ENCODE measurements at regions not wholly inside any gene's neighbourhood (a gene's known extent, or its start where the extent isn't known, plus 50 kb on each side); places are given as distances from the start of the nearest gene placed in this dataset.
A peak's percentile ranks its signal among the peaks of the same experiment; 100 is the strongest.

GRCh38 chr2:71891719-71892422 lies 255.8 kb downstream of the CYP26B1 start:
- no peak for DNase-seq (ENCODE audit: low spot score)

GRCh38 chr2:71891155-71891554 lies 256.5 kb downstream of the CYP26B1 start:
- DNase-seq (ENCODE audit: low spot score), result no peak

GRCh38 chr2:71889759-71890684 lies 257.6 kb downstream of the CYP26B1 start:
- peak; percentile 7 for DNase-seq (ENCODE audit: low spot score)

- no peak for DNase-seq (ENCODE audit: low spot score)
Observed at GRCh38 chr2:71888751-71889445, 258.8 kb downstream of the CYP26B1 start.

GRCh38 chr2:71887196-71887595 lies 260.5 kb downstream of the CYP26B1 start:
- no peak for DNase-seq (ENCODE audit: low spot score)

GRCh38 chr2:71886241-71886640 lies 261.4 kb downstream of the CYP26B1 start:
- no peak for DNase-seq (ENCODE audit: low spot score)

- no peak for DNase-seq (ENCODE audit: low spot score)
Observed at GRCh38 chr2:71884303-71885042, 263.2 kb downstream of the CYP26B1 start.

GRCh38 chr2:71882949-71883472 lies 264.7 kb downstream of the CYP26B1 start:
- DNase-seq (ENCODE audit: low spot score), result peak; percentile 67

- DNase-seq (ENCODE audit: low spot score), result no peak
Observed at GRCh38 chr2:71882236-71882946, 265.3 kb downstream of the CYP26B1 start.

DNA sequence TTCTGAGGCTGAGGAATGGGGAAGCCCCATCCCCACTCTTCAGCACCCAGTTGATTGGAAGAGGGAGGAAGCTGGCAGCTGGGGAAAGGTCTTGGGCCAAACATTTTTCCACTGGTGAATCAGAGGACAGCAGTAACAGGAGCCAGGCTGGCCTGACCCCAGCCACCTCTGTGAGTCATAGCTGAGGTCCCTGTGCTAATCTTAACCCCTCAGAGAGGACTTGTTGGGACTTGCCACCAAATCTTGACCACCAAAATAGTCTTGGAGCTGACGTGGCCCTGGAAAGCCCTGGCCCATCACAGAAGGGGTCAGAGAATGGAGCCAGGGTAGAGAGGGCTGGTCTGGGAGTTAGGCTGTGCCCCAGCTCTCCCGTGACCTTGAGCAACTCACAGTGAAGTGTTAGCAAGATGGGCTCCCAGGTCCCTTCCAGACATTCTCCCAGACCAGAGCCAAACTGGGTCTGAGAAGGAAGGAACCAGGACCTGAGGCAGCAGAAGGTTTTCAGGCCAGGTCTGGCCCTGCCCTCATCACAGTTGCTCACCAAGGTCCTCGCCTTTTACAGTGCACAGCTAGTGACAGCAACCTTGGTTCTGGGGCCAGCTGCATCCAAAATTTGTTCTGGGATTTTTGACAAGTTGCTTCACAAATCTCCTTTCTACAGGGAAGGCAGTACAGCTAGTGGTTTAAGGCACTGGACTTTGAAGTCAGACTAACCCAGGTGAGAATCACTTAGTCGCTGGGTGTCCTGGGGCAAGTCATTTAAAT lies 266.6 kb downstream of the CYP26B1 start:
- no peak for DNase-seq (ENCODE audit: low spot score)

DNA sequence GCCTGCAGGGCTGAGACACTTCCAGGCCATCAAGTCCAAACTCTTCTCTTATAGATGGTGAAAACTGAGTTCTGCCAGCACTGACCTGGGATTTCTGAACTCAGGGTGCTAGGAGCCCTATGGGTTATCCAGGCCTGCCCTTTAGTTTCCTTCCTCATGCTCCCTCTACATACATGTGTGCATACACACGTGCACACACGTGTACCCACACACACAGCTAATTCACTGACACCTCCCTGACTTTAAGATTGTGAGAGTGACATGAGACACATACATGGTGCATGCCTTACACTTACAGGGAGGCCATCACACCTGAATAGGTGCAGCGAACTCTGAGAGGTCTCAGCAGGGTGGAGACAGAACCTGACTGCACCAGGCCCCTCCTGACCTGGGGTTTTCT lies 267.4 kb downstream of the CYP26B1 start:
- no peak for DNase-seq (ENCODE audit: low spot score)

GRCh38 chr2:71879509-71880184 lies 268.0 kb downstream of the CYP26B1 start:
- DNase-seq (ENCODE audit: low spot score), result no peak

DNA sequence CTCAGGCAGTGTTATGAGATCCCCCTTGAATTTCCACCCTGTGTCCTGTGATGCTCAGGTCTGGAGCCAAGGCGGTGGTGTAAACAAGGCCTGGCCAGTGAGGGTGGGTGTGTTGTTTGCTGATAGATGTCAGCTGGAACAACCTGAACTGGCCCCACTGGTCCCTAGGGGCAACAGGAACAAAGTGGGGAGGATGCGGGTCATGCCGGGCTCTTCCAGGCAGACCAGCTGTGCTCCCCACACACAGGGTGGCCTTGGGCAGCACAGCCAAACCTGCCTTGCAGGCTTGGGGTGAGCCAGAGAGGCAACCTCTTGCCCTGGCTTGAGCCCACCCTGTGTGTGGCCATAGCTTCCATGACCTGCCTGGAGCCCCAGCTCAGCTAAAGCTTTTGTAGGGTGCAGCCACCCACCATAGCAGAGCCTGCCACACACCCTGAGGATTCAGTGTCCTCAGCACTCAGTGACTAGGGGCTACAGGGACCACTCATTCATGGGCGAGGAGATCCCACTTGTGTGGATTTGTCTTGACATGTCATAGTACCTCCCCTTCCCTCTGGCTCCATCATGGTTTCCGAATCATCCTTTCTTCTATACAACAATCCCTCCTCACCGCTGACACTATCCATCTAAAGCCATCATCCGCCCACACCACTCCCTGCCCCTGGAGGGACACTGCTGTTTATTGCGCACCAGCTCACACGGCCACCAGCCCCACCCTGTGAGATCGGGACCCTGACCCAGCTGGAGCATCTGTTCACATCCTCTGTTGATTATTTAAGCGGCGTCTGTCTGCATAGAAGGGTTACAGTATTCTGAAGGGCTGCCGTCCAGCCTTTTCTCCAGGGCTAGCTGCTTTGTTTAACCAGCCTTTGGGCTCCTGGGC lies 268.8 kb downstream of the CYP26B1 start:
- no peak for DNase-seq (ENCODE audit: low spot score)

- no peak for DNase-seq (ENCODE audit: low spot score)
Observed at GRCh38 chr2:71877636-71878035, 270.0 kb downstream of the CYP26B1 start.

DNA sequence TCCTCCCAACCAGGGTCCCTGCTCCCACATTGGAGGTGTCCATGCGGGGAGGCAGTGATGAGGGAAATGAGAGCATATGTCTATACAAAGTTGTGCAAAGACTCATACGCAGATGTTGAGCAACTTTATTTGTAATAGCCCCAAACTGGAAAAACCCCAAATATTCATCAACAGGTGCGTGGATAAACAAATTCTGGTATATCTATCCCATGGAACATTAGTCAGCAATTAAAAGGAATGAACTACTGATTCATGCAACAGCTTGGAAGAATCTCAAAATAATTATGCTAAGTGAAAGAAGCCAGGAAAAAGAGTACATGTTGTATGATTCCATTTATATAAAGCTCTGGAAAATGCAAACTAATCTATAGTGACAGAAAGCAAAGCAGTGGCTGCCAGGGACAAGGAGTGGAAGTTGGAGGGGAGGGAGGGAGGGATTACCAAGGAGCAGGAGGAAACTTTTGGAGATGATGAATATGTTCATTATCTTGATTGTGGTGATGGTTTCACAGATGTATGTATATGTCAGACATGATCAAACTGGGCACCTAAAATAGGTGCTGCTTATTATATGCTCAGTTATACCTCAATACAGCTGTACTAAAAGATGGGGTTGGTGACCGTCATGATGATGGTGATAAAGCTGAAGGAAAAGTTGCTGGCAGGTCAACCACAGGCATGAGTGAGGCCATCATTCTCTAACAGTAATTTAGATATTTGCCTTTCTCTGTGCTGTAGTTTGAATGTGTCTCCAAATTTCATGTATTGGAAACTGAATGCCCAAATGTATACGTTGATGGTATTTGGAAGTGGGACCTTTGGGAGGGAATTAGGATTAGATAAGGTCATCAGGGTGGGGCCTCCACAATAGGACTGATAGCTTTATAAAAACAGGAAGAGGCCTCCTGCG lies 270.9 kb downstream of the CYP26B1 start:
- no peak for DNase-seq (ENCODE audit: low spot score)

GRCh38 chr2:71872466-71873051 lies 275.1 kb downstream of the CYP26B1 start:
- no peak for DNase-seq (ENCODE audit: low spot score)

- no peak for DNase-seq (ENCODE audit: low spot score)
Observed at GRCh38 chr2:71865391-71865965, 282.2 kb downstream of the CYP26B1 start.

Measured in COLO829 (cell line).